22Rv1 (cell line): ENCODE measurements at regions not wholly inside any gene's neighbourhood (a gene's known extent, or its start where the extent isn't known, plus 50 kb on each side); places are given as distances from the start of the nearest gene placed in this dataset.

ENCODE experiments used
- CTCF ChIP-seq: fragments of 450-650 bp; IDR thresholded peaks from 2 replicates; pipeline ENCODE4 v1.5.1; 2017; ENCODE audit warnings: mild to moderate bottlenecking
- ZFX ChIP-seq: fragments of 450-650 bp; IDR thresholded peaks from 2 replicates; pipeline ENCODE4 v1.6.1; 2017; ENCODE audit warnings: antibody characterized with exemption, borderline replicate concordance

GRCh38 chr9:21597284-21597683 is 115.2 kb upstream of the IFNE start:
- TF ChIP-seq CTCF (no peak), ZFX (no peak)
